HFF-Myc (cell line): ENCODE measurements at regions not wholly inside any gene's neighbourhood (a gene's known extent, or its start where the extent isn't known, plus 50 kb on each side); places are given as distances from the start of the nearest gene placed in this dataset.

Source experiments
- DNase-seq: peaks from one replicate; pipeline ENCODE4 v3.0.0-alpha.2; 2011; ENCODE audit warnings: low read depth; ENCODE audit errors: extremely low read depth
- H3K4me3 ChIP-seq: replicated peaks from 2 replicates; pipeline ENCODE4 v1.5.1; 2011; ENCODE audit warnings: low read depth, mild to moderate bottlenecking, control low read depth, low read length
- CTCF ChIP-seq: IDR thresholded peaks from 2 replicates; pipeline ENCODE4 v1.5.1; 2012; ENCODE audit warnings: mild to moderate bottlenecking, low read depth, low read length, control low read depth; ENCODE audit errors: missing control alignments

GRCh38 chr2:155840661-155841060 is 491.9 kb downstream of the NR4A2 start:
- no peak for TF ChIP-seq CTCF
- H3K4me3 ChIP-seq = no peak overlapping the region
- DNase-seq = no peak

- no peak for TF ChIP-seq CTCF
- H3K4me3 ChIP-seq = no peak overlapping the region
- no peak for DNase-seq
These were observed 492.5 kb downstream of the NR4A2 start for GRCh38 chr2:155839991-155840390.

DNA sequence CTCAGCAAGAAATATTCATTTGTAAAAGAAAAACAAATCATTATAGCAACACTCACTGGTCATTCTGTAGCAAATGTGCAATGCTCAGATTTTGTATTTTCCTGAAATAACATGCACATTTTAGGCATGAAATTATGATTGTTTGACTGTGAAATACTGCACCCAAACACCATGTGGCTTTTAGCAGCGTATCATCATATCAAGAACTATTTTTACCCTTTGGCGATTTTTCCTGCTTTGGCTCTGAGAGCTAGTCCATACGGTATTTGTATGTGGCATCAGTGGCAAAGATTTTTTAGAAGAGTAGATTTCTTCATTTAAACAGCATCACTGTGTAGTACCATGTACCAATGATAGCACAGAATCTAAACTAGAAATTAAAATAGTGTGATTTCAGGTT is 493.1 kb downstream of the NR4A2 start:
- no peak for TF ChIP-seq CTCF
- no peak for DNase-seq

GRCh38 chr2:155836439-155836838 is 496.1 kb downstream of the NR4A2 start:
- DNase-seq = no peak
- TF ChIP-seq CTCF = no peak
- no peak overlapping the region for H3K4me3 ChIP-seq

More for the DNA sequence above, 493.1 kb downstream of the NR4A2 start:
- no peak overlapping the region for H3K4me3 ChIP-seq

GRCh38 chr2:155830817-155831579 is 501.5 kb downstream of the NR4A2 start:
- no peak overlapping the region for H3K4me3 ChIP-seq
- no peak for DNase-seq
- no peak for TF ChIP-seq CTCF

DNA sequence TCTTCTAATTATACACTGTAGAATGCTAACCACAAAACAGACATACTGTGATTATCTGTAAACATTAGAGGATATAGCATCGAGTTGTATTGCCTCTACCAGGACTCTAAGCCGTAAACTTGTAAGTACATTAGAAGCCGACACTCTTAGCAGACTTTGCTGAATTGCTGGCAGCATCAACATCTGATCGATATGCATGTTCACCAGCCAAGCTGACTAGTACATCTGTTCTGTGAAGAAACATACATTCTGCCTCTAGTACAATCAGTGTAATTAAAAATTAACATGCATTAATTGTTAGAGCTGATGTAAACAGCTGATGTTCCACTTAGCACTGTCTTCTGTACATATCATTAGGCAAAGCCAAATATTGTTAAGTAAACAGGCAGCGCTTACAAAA is 502.2 kb downstream of the NR4A2 start:
- TF ChIP-seq CTCF = no peak
- H3K4me3 ChIP-seq = no peak overlapping the region
- DNase-seq = no peak

GRCh38 chr2:155825876-155826275 is 506.6 kb downstream of the NR4A2 start:
- TF ChIP-seq CTCF = no peak
- no peak overlapping the region for H3K4me3 ChIP-seq
- no peak for DNase-seq
